OCI-LY3 (cell line): ENCODE measurements at regions not wholly inside any gene's neighbourhood (a gene's known extent, or its start where the extent isn't known, plus 50 kb on each side); places are given as distances from the start of the nearest gene placed in this dataset.
"Not testable (repeated sequence)": the region's sequence is repeated elsewhere in the genome, so short reads cannot be mapped to it uniquely, and the experiment has no call there.

ENCODE experiments used
- H2AFZ ChIP-seq: fragments of 200-600, 300-600 bp; shearing (Covaris generic); 2 replicates; pipeline ENCODE4 v1.6.0; 2014; ENCODE audit warnings: antibody characterized with exemption, low read depth, low read length
- H3K27ac ChIP-seq: fragments of 200-600, 300-600 bp; sonication (generic); 2 replicates; pipeline ENCODE4 v1.5.1; 2014; ENCODE audit warnings: mild to moderate bottlenecking, low read length, moderate library complexity, mixed read lengths
- H3K27me3 ChIP-seq: fragments of 200-600, 300-600 bp; sonication (generic); 2 replicates; pipeline ENCODE4 v1.6.1; 2014; ENCODE audit warnings: low read depth, low read length, mixed read lengths
- H3K36me3 ChIP-seq: fragments of 200-600, 300-600 bp; sonication (generic); replicated peaks from 2 replicates; pipeline ENCODE3; 2014; ENCODE audit warnings: low read depth, low read length, mixed read lengths
- H3K4me1 ChIP-seq: fragments of 300-600, 200-600 bp; sonication (generic); 2 replicates; pipeline ENCODE4 v1.6.1; 2014; ENCODE audit warnings: low read length, mixed read lengths
- H3K4me2 ChIP-seq: fragments of 200-600, 300-600 bp; sonication (generic); 2 replicates; pipeline ENCODE4 v1.6.1; 2014; ENCODE audit warnings: low read length, mixed read lengths
- H3K4me3 ChIP-seq: fragments of 300-600, 200-600 bp; sonication (generic); 2 replicates; pipeline ENCODE4 v1.5.1; 2014; ENCODE audit warnings: antibody characterized with exemption, mild to moderate bottlenecking, low read length, moderate library complexity
- H3K79me2 ChIP-seq: fragments of 300-600, 200-600 bp; shearing (Covaris generic); 2 replicates; pipeline ENCODE4 v1.6.1; 2014; ENCODE audit warnings: mild to moderate bottlenecking, low read length, mixed read lengths
- H3K9ac ChIP-seq: fragments of 300-600, 200-600 bp; shearing (Covaris generic); 2 replicates; pipeline ENCODE4 v1.6.0; 2014; ENCODE audit warnings: mild to moderate bottlenecking, low read length, moderate library complexity
- H3K9me3 ChIP-seq: fragments of 200-600, 300-600 bp; shearing (Covaris generic); 2 replicates; pipeline ENCODE4 v1.6.1; 2014; ENCODE audit warnings: low read length, mixed read lengths; ENCODE audit not compliant: insufficient read depth
- H4K20me1 ChIP-seq: fragments of 200-600, 300-600 bp; sonication (generic); 2 replicates; pipeline ENCODE4 v1.6.1; 2016; ENCODE audit warnings: low read length, mixed read lengths; ENCODE audit not compliant: insufficient read depth
- CTCF ChIP-seq: fragments of 200-600, 300-600 bp; sonication (generic); IDR thresholded peaks from 2 replicates; pipeline ENCODE4 v1.5.1; 2014; ENCODE audit warnings: antibody characterized with exemption, low read length, low read depth
- EZH2phosphoT487 ChIP-seq: fragments of 200-600 bp; shearing (Covaris generic); IDR thresholded peaks from 2 replicates; pipeline ENCODE4 v1.6.1; 2018; ENCODE audit warnings: antibody characterized with exemption, mixed run types, low read depth

GRCh38 chr4:106795326-106795725 lies 240.8 kb downstream of the DKK2 start:
- Histone ChIP-seq H3K4me2 (no peak overlapping the region), H3K9ac (no peak overlapping the region), H3K4me3 (no peak overlapping the region), H3K79me2 (no peaks in the 10 kb centered on the region), H3K9me3 (no peaks in the 10 kb centered on the region), H3K36me3 (no peaks in the 10 kb centered on the region), H4K20me1 (no peaks in the 10 kb centered on the region), H3K4me1 (no peaks in the 10 kb centered on the region), H3K27me3 (no peaks in the 10 kb centered on the region), H3K27ac (no peak overlapping the region), H2AFZ (no peak overlapping the region)
- TF ChIP-seq CTCF = no peak
- no peak for TF ChIP-seq EZH2phosphoT487

- Histone ChIP-seq H4K20me1 (no peaks in the 10 kb centered on the region), H3K4me2 (no peak overlapping the region), H3K27ac (no peak overlapping the region), H3K9me3 (no peaks in the 10 kb centered on the region), H3K27me3 (no peaks in the 10 kb centered on the region), H3K4me1 (no peaks in the 10 kb centered on the region), H3K9ac (no peak overlapping the region), H3K79me2 (no peaks in the 10 kb centered on the region), H3K4me3 (no peak overlapping the region), H3K36me3 (no peaks in the 10 kb centered on the region), H2AFZ (no peak overlapping the region)
- TF ChIP-seq CTCF (no peak), EZH2phosphoT487 (no peak)
Observed at GRCh38 chr4:106793933-106794332, 242.2 kb downstream of the DKK2 start.

- H2AFZ ChIP-seq = no peak overlapping the region
- TF ChIP-seq EZH2phosphoT487 (no peak), CTCF (no peak)
- H3K36me3 ChIP-seq = no peaks in the 10 kb centered on the region
- no peak overlapping the region for H3K4me3 ChIP-seq
- no peaks in the 10 kb centered on the region for H3K9me3 ChIP-seq
- H3K4me2 ChIP-seq = no peak overlapping the region
- no peaks in the 10 kb centered on the region for H3K4me1 ChIP-seq
- no peaks in the 10 kb centered on the region for H3K79me2 ChIP-seq
- H3K27me3 ChIP-seq = no peaks in the 10 kb centered on the region
- H4K20me1 ChIP-seq = no peaks in the 10 kb centered on the region
- no peak overlapping the region for H3K9ac ChIP-seq
- H3K27ac ChIP-seq = no peak overlapping the region
Observed at GRCh38 chr4:106775636-106776035, 260.5 kb downstream of the DKK2 start.

GRCh38 chr4:106774055-106774454 lies 262.1 kb downstream of the DKK2 start:
- H3K79me2 ChIP-seq, H2AFZ ChIP-seq, H3K4me1 ChIP-seq, H3K4me2 ChIP-seq, H4K20me1 ChIP-seq, H3K9me3 ChIP-seq, H3K27ac ChIP-seq, H3K36me3 ChIP-seq, H3K27me3 ChIP-seq, H3K9ac ChIP-seq, H3K4me3 ChIP-seq: not testable (repeated sequence)
